ENCODE measurements at regions not wholly inside any gene's neighbourhood (a gene's known extent, or its start where the extent isn't known, plus 50 kb on each side); places are given as distances from the start of the nearest gene placed in this dataset.

DNA sequence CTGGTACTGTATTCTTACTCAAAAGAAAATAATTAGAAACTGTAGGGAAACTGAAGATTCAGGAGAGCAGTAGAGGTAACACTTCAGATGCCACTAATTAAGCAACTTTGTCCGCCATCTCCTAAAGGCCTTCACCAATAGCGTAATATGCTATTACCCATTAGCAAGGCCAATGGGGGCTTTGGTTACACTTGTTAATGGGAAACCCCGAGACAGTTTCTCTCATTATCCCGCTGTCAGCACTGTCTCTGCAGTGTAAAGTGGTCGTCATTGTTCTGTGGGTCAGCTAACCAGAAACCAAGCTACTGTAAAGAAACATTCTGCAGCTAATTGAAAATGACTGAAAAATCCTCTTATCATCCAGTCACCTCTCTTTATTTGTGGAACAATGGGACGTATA lies 468.0 kb upstream of the POU3F2 start:
- no peak overlapping the region for H3K4me2 ChIP-seq (replicated peaks; ENCODE audit: low read depth, low read length, poor library complexity, severe bottlenecking)
- no peak overlapping the region for H2AFZ ChIP-seq (ENCODE audit: insufficient read depth, low read depth, low read length, poor library complexity, severe bottlenecking)
- H3K9ac ChIP-seq (ENCODE audit: low read length) = no peak overlapping the region
- TF ChIP-seq EZH2 (IDR thresholded peaks at IDR 0.05; ENCODE audit: borderline replicate concordance, insufficient read depth, low read depth, low read length, poor library complexity, severe bottlenecking) = no peak
- TF ChIP-seq, protein P1, sequence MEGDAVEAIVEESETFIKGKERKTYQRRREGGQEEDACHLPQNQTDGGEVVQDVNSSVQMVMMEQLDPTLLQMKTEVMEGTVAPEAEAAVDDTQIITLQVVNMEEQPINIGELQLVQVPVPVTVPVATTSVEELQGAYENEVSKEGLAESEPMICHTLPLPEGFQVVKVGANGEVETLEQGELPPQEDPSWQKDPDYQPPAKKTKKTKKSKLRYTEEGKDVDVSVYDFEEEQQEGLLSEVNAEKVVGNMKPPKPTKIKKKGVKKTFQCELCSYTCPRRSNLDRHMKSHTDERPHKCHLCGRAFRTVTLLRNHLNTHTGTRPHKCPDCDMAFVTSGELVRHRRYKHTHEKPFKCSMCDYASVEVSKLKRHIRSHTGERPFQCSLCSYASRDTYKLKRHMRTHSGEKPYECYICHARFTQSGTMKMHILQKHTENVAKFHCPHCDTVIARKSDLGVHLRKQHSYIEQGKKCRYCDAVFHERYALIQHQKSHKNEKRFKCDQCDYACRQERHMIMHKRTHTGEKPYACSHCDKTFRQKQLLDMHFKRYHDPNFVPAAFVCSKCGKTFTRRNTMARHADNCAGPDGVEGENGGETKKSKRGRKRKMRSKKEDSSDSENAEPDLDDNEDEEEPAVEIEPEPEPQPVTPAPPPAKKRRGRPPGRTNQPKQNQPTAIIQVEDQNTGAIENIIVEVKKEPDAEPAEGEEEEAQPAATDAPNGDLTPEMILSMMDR (IDR thresholded peaks at IDR 0.05) = no peak
- H3K27ac Mint-ChIP-seq = no peak overlapping the region
- H3K9me3 ChIP-seq (ENCODE audit: control extremely low read depth in 1 of 3, control insufficient read depth in 2 of 3, insufficient read depth in 1 of 3, low read length in 2 of 3) = no peaks in the 10 kb centered on the region
- no peak for DNase-seq
- H3K27me3 Mint-ChIP-seq = no peaks in the 10 kb centered on the region
- H3K4me1 ChIP-seq (ENCODE audit: control insufficient read depth in 2 of 2, insufficient read depth in 2 of 2, low read length in 2 of 2) = no peaks in the 10 kb centered on the region
- no peaks in the 10 kb centered on the region for H4K20me1 ChIP-seq (ENCODE audit: control insufficient read depth, insufficient read depth, low read length, poor library complexity, severe bottlenecking)
- no peaks in the 10 kb centered on the region for H3K36me3 ChIP-seq (replicated peaks in 1 of 2; ENCODE audit: control extremely low read depth in 1 of 2, control insufficient read depth in 1 of 2, extremely low read depth in 1 of 2, insufficient read depth in 2 of 2, low read length in 1 of 2)
- H3K79me2 ChIP-seq (ENCODE audit: control insufficient read depth, insufficient read depth, low read length) = no peaks in the 10 kb centered on the region
- ChIA-PET CTCF (no interaction called here), POLR2A (no interaction called here)
- 100% methylated on average over 1 of the region's 6 CpGs for WGBS (ENCODE audit: insufficient coverage)
- H3K4me3 ChIP-seq (ENCODE audit: control extremely low read depth in 1 of 5, extremely low read depth in 1 of 5, insufficient read depth in 1 of 5, low read depth in 2 of 5, low read length in 4 of 5) = no peak overlapping the region
- intact Hi-C loops (cut with micrococcal nuclease) = no loop called here
- H3K27ac ChIP-seq (ENCODE audit: low read length in 2 of 2) = no peak overlapping the region
- H3K4me3 Mint-ChIP-seq = no peak overlapping the region
- no peak for ATAC-seq (ENCODE audit: low read depth)
- peaks cover 2% of the 10 kb centered on the region for H3K9me3 Mint-ChIP-seq (ENCODE audit: insufficient read depth)
- no peaks in the 10 kb centered on the region for H3K27me3 ChIP-seq (replicated peaks in 1 of 4; ENCODE audit: control extremely low read depth in 1 of 4, control insufficient read depth in 3 of 4, insufficient read depth in 4 of 4, low read length in 3 of 4)
- no peaks in the 10 kb centered on the region for H3K4me1 Mint-ChIP-seq

DNA sequence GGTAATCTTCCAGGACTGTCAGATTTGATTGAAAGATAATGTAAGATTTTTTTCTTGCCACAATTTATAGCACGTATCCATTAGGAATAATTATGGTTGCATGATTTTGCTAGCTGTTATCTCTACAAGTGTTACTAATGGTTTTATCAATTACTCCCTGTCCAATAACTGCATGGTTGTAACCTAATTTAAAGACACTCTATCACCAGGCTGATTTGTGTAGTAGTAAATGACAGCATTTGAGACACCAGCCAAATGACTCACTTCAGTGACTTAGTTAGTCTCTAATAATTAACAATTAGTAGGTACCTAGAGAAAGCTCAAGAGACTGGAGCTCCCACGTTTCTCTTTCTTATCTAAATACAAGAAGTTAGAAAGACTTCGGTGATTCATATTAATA lies 453.8 kb upstream of the POU3F2 start:
- H3K27me3 ChIP-seq (replicated peaks in 1 of 4; ENCODE audit: control extremely low read depth in 1 of 4, control insufficient read depth in 3 of 4, insufficient read depth in 4 of 4, low read length in 3 of 4) = no peaks in the 10 kb centered on the region
- no peak overlapping the region for H3K4me3 ChIP-seq (ENCODE audit: control extremely low read depth in 1 of 5, extremely low read depth in 1 of 5, insufficient read depth in 1 of 5, low read depth in 2 of 5, low read length in 4 of 5)
- no peaks in the 10 kb centered on the region for H4K20me1 ChIP-seq (ENCODE audit: control insufficient read depth, insufficient read depth, low read length, poor library complexity, severe bottlenecking)
- DNase-seq (no peak), ATAC-seq (ENCODE audit: low read depth) (no peak)
- peaks cover 2% of the 10 kb centered on the region for H3K9me3 Mint-ChIP-seq (ENCODE audit: insufficient read depth)
- H3K9me3 ChIP-seq (ENCODE audit: control extremely low read depth in 1 of 3, control insufficient read depth in 2 of 3, insufficient read depth in 1 of 3, low read length in 2 of 3) = no peaks in the 10 kb centered on the region
- no peaks in the 10 kb centered on the region for H3K36me3 ChIP-seq (replicated peaks in 1 of 2; ENCODE audit: control extremely low read depth in 1 of 2, control insufficient read depth in 1 of 2, extremely low read depth in 1 of 2, insufficient read depth in 2 of 2, low read length in 1 of 2)
- no peaks in the 10 kb centered on the region for H3K27me3 Mint-ChIP-seq
- no peaks in the 10 kb centered on the region for H3K4me1 Mint-ChIP-seq
- no peak overlapping the region for H3K4me2 ChIP-seq (replicated peaks; ENCODE audit: low read depth, low read length, poor library complexity, severe bottlenecking)
- H3K79me2 ChIP-seq (ENCODE audit: control insufficient read depth, insufficient read depth, low read length) = no peaks in the 10 kb centered on the region
- POLR2A ChIA-PET = no interaction called here
- H3K9ac ChIP-seq (ENCODE audit: low read length) = no peak overlapping the region
- intact Hi-C loops (cut with micrococcal nuclease) = no loop called here
- H3K4me3 Mint-ChIP-seq = no peak overlapping the region
- H3K27ac ChIP-seq (ENCODE audit: low read length in 2 of 2) = no peak overlapping the region
- no peak overlapping the region for H3K27ac Mint-ChIP-seq
- H3K4me1 ChIP-seq (ENCODE audit: control insufficient read depth in 2 of 2, insufficient read depth in 2 of 2, low read length in 2 of 2) = no peaks in the 10 kb centered on the region
- no CpG with 5 or more reads among the region's 3 CpGs for WGBS (ENCODE audit: insufficient coverage)
- CTCF ChIA-PET = no interaction called here
- H2AFZ ChIP-seq (ENCODE audit: insufficient read depth, low read depth, low read length, poor library complexity, severe bottlenecking) = no peak overlapping the region
- TF ChIP-seq, protein P1 (IDR thresholded peaks at IDR 0.05) = no peak
- no peak for TF ChIP-seq EZH2 (IDR thresholded peaks at IDR 0.05; ENCODE audit: borderline replicate concordance, insufficient read depth, low read depth, low read length, poor library complexity, severe bottlenecking)

All from B cell (primary cell).